NCI-H748 treated with DMSO at 0.1 percent for 48 hours (cell line): ENCODE measurements at regions not wholly inside any gene's neighbourhood (a gene's known extent, or its start where the extent isn't known, plus 50 kb on each side); places are given as distances from the start of the nearest gene placed in this dataset.

Source experiments
- DNase-seq: peaks from one replicate; lab custom pipeline; 2025; lab: John Stamatoyannopoulos, UW

DNA sequence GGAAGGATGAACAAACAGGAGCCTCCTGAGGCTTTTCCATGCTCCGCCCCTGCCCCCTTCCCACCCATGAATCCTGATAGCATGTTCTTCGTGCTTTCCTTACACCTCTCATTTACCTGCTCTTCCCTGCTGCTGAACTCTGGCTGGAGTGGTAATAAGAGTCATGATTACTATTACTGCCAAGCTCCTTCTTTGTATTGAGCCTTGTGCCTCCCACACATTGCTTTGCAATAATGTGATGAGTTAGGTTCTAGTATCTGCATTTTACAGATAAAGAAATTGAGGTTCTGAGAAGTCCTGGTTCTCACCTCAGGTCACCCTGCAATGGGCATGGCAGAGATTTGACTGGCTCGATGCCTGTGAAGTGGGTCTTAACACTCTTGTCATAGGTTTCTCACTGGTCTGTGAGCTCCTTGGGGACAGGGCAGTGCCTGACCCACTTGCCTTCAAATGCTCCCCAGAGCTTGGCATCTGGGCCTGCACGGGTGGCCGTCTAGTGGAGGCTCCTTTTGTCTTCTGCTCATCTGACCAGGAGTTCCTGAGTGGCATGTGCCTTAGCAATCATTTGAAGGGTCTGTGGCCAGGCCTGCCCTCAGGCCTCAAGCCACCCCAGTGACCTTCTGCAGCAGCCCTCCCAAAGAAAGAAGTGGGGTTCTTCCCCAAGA lies 309.2 kb upstream of the ZMIZ1 start:
- DNase-seq, result no peak

DNA sequence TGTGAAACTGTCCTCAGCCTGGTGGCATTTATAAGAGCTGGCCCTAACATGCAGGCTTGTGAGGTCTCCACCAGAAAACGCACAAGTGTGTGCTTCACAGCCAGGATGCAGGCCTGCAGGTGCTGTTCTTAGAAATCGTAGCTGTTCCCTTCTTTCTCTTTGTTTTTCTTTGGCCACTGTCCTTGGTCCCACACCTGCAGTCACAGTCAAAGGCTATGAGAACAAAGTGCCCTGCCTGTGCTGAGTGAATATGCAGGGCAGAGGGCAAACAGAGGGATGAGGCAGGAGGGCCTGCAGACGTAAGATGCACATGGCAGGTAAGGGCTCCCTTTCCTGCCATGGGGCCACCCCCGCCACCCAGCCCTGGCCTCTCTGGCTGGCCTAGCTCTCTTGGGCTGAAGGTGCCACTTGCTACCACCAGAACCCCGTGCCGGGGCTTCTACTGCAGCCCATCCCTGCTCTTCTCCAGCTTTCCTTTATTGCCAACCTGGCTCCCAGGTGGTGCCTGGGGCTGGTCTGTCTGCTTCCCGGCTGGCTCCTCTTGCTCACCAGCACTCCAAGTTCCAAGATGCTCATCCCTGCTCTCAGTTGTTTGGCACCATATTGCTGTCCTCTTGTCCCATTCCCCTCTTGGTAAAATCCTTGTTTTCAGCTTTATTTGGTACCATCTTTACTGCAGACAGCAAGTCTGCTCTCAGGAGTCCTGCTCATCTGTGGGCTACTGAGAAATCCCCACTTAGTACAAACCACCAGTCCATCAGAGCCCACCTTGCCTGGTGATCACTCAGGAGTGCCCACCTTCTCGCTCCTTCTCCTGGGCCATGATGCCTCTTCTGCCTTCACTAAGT lies 308.1 kb upstream of the ZMIZ1 start:
- DNase-seq, result no peak

DNA sequence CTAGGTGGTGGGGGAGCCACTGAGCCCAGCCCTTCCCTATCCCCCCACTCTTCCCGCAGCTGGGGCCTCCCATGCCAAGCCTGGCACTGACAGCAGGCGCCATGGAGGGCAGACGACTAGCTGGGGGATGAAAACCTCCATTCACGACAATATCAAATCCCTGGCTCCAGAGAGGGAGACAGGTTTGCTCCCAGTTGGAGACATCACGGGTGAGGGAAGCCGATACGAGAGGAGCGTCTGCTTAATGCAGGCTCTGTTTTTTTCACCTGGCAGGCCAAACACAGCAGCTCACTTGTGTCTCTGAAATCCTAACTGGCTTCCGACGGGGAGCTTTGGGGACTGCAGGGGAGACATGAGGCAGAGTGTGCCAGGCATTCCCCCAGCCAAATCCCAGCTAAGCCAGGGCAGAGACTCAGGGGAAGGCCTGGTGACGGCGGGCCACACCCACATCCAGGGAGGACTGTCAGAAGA lies 307.4 kb upstream of the ZMIZ1 start:
- no peak for DNase-seq

DNA sequence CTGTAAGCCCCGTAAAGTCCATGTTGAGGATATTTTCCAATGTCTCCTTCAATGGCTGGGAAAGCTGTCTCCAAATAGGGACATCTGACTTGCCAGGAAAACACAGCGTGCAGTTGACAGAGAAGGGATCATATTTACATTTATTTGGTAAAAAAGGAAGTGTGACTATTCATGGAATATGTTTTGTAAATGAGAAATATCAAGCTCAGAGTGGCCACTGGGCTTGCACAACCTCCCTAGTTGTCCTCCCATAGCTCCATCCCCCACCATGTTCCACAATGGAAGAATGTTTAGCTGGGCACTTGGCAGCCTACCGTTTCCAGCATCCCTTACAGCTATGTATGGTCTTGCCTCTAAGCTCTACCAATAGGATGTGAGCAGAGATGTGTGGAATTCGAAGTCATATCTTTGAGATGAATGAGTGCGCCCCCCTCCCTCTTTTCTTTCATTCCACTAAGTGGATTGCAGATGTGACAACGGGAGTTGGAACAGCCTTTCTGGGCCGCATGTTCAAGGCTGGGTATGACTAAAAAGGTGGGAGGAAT lies 306.6 kb upstream of the ZMIZ1 start:
- DNase-seq, result no peak

DNA sequence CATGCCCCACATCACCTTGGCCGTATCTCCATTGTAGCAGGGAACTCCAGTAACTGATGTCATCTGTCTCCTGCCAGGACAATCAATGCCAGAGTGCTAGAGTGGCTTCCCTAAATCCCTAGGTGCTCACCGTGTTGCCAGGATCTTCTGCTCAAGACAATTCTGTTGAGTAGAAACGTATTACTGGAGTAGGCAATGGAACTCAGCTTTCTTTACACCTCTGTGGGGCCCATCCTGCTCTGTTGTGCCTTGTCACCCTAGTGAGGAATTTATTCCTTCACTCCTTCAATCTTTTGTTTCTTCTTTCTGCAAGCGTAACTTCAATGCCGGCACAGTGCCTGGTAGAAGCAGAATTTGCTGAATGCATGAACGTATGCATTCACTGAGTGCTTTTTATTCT lies 305.5 kb upstream of the ZMIZ1 start:
- DNase-seq, result no peak

DNA sequence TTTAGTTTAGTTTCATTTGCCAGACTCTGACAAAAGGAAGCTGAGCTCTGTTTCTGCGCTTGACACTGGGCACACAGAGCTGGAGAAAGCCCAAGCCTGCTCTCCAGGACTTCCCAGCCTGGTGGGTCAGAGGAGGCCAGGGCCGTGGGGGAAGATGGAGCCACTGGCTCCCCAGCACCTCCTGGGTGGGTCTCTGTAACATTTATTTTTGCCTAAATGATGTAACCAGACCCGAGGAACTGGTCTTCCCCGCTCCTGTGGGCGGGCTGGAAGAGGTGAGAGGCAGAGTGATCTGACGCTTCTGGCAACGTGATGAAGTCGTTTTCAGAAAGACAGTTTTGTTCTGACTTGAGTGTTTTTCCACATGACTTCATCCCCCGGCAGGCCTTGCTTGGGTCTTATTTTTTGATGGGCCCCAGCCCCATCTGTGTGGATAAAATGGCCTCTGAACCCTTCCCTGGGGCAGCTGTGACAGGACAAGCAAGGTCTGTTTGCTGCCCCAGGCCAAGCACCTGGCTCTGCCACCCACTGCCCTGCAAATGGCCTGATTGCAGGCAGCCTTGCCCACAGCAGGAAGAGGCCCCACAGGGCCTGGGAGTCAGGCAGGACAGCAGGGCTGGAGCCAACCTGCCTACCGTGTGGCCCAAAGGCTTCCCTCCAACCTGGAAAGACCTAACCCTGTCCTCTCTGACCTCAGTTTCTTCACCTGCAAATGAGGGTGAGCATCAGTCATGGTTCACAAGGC lies 304.9 kb upstream of the ZMIZ1 start:
- no peak for DNase-seq

DNA sequence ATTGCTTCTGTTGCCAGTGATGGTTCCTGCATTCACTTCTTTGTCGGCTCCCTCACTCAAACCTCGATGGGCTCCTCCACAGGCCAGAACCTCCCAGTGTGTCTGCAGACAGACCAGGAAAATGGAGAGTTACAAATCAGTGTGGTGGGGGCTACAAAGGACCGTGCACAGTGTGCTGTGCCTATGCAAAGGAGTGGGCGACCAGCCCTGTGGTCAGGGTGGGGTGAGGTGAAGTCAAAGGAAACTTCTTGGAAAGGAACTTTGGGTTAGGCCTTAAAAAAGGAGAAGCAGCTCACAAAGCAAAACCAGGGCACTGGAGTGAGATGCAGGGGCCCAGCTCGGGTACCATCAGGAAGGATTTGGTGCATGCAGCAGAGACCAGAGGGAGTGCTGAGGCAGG lies 304.3 kb upstream of the ZMIZ1 start:
- DNase-seq, result no peak

DNA sequence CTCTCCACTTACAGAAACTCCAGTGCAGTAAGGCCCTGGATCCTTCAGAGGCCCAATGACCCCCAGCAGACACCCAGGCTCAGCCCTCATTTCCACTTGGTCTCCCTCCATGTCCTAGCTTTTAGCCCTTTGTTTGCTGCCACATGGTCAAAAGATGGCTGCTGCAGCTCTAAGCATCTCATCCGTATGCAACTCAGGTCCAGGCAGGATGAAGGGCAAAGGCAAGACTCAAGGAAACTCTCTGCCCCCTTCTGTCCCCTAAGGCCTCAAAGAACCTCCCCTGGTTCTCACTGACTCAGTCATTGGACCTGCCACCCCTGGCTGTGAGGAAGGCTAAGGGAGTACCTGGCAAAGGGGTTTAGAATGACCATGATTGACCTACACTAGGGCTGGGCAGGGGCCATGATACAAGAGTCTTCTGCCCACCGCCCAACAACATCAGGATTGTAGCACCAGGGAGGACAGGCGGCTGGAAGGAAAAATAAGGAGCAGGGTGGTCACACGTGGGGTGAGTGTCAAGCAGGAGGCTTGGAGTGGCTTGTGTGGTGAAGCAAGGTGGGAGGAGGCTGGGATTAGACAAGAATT lies 303.8 kb upstream of the ZMIZ1 start:
- no peak for DNase-seq

DNA sequence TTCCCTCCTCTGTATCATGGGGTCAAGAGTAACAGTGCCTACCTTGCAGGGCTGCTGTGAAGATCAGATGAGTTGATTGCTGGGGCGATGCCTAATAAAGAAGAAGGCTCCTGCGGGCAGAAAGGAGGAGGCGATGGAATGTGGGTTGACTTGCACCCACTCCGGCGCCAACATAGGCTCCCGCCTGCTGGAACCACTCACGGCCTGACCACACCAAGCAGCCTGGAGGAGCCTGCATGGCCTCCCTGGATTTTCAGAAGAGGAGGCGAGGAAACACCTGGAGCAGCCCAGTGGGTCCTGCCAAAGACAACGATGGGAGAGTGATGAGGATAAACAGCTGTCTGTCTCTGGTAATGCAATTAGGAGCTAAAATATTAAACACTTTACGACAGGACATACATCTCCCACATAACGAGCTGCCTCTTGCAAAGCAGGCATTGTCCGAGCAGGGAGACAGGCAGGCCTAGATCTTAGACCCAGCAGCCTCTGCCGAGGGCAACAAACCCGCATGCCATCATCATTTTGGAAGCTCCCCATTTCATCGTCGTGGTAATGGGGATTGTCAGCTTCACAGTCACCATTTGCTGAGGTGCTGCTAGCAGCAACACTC lies 302.9 kb upstream of the ZMIZ1 start:
- DNase-seq, result no peak

DNA sequence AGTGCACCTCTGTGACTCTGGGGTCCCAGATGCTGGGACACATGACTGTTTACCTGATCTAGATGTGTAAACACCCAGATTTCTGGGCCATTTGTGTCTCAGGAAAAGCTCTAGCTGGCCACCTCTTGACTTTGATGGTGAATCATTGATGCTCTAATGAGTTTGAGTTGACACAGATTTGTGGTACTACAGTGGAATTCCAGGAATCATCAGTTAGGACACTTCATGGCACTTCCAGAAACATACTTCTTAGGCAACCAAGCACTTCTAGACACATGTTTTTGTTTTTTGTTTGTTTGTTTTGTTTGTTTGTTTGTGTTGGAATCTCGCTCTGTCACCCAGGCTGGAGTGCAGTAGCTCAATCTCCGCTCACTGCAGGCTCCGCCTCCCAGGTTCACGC lies 302.2 kb upstream of the ZMIZ1 start:
- DNase-seq, result no peak

DNA sequence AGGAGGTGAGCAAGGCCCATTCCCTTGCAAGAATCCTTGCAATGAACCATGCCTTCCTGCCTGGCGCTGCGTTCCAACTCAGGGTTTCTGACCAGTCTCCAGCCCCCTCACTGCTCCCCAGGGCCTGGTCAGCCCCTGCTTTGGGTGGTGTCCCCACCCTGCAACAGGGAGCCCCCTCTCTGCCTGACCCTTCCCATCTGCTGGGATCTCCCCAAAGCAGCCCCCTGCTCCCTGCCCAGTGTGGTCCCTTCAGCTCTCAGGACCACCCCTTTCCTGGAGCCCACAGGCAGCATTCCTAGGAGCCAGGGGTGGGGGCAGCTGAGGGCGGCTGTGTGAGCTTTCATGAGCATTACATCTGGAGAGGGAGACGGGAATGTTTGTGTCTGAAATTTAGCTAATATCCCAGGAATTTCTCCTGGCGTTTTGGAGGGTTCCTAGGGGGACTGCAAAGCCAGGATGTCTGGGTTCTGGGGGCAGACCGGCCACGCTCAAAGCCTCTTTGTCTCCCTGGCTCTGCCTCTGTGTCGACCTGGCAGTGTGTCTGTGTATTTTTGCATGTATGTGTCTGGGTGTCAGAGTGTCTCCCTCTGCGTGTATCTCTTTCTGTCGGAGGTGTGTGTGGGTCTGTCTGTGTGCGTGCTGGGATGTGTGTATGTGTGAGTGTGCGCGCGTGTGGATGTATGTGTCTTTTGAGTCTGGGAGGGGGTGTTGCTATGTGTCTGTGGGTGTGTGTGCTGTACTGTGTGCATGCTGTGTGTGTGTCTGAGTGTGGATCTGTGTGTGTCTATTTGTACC lies 300.5 kb upstream of the ZMIZ1 start:
- DNase-seq, result no peak

DNA sequence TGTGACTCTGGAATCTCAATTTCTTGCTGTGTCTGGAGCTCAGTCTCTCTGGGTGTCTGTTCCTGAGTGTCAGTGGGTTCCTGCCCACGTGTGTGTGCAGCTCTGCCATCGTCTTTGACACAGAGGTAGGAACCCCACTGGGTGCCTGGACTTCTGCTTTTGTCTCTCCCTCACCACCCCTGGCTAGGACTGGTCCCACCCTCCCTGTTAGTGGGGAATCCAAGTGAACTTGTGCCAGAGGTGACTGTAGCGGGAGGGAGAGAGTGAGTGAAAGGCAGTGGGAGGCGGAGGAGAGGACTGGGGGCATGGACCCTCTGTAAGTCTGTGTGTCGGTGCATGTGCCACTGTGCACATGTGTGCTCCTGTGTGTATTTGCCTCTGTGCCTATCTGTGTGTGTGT lies 299.9 kb upstream of the ZMIZ1 start:
- no peak for DNase-seq

DNA sequence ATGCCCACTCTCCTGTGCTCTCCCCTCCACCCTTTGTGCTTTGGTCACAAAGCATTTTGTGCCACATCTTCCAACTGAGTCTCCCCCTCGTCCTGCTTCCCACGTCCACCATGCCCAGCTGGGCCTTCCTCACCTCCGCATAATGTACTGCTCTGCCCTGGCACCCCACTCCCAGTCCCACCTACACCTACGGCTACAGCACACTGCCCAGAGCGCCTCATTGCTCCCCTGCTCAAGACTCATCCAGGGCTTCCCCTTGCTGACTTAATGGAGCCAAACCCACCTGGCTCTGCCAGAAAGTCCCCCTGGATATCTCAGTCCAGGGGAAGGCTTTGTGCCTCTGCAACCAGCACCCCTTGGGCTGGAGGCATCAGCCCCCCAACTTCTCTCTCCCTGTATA lies 299.2 kb upstream of the ZMIZ1 start:
- DNase-seq, result no peak

DNA sequence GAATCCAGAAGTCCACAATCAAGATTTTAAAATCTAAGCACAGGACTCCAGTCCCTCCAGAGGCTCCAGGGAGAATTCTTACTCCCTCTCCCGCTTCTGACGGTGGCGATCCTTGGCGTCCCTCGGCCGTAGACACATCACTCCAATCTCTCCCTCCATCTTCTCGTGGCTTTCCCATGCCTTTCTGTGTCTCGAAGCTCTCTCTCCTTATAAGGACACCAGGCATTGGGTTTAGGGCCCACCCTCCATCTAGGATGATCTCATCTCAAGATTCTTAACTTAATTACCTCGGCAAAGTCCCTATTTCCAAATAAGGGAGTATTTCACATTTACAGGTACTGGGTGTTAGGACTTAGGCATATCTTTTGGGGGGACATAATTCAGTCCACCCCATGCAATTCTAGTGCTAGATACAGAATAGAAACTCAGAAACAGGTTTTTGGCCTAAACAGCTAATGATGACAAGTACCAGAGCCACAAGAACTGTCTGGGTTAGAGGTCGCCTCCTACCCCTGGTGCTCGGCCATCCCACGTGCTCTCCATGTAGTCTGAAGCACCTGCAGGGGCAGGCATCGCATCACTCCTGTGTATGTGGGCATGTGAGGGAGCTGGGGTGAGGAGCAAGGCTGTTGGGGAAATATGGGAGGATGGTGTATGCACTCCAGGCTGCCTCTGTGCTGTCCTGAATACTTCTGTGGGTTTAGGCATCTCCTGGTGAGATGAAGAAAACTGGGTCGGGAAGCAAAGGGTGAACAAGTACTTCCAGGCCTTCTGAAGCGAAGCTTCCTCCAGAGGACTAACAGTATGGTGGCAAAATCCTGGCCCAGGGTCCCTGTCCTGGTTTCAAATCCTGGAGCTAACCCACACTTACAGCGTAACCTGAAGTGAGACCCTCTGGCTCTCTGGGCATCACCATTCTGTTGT lies 298.3 kb upstream of the ZMIZ1 start:
- no peak for DNase-seq

DNA sequence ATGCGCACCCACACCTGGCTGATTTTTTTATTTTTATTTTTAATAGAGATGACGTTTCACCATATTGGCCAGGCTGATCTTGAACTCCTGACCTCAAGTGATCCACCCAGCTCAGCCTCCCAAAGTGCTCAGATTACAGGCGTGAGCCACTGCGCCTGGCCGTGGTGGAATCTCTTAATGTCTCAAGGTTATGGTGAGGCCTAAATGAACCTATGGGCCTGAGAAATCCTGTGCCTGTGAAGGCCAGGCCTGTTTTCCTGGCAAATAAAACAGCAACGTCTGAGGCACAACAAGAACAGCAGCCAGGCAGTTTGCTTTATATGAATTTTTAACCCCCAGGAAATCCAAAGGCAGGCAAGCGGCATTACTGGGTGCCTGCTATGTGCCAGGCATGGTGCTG lies 297.5 kb upstream of the ZMIZ1 start:
- no peak for DNase-seq

DNA sequence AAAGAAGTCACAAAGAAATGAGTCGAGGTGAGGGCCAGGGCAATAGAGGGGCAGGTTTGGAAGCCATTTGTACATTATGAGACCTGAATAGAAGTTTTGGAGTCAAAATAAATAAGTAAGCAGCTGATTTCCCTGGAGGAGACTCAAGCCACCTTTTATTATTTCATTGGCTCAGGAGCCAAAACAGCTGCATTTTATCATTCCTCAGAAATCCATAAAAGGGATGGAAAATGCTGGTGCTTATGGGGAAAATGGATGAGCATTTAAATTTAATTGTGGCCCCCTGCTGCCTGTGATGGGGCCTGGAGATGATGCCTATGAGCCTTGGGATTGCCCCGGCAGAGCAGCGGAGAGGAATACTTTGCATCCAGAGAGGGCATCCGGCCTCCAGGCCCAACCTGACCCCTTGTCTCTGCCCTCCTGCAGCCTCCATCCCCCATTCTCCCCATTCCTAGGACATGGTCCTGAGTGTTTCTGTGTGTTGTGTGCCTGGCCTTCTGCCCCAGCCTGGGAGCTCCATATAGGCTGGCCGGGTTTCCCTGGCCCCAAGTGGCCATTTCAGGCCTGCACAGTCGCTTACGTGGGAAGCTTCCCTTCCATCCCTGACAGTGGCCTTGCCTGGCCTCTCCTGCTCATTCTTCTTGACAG lies 296.8 kb upstream of the ZMIZ1 start:
- DNase-seq, result no peak

DNA sequence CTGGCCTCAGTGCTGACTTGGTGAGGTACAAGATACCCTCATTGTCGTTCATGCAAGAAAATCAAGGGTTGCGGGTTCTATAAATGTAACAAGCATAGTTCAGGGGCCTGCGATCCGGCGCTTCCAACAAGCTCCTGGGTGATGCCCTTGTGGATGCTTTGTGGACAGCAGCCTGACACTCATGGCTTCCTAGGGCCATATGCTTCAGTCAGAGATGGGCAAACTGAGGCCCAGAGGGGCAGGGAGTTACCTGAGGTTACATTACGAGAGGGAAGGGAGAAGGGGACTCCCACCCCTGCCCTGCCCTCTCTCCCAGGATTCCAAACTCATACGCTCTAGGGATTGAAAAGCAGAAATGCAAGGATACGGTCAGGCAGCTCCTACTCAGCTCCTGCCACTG lies 296.3 kb upstream of the ZMIZ1 start:
- DNase-seq, result no peak

DNA sequence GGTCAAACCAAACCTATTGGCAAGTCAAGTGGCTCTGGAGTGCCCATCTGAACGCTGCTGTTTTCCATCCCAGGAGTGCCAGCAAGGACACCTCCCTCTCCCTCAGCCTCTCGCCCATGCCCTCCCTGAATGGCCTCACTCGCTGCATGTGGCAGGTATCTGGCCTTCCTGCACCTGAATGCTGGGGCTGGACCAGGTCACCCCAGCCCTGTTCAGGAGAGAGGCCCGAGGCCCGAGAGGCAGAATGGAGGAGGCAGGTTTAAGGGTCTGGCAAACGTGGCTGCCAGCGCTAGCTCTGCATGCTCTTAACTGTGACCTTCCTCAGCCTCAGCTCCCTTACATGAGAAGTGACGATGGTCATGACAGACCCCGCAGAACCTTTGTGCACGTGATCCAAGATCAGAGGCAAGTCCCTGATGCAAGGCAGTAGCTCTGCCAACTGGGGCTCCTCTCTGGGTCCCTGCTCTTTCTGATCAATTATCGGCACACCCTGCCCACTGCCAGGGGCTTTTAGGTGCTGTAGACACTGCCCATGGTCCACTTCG lies 295.7 kb upstream of the ZMIZ1 start:
- no peak for DNase-seq

DNA sequence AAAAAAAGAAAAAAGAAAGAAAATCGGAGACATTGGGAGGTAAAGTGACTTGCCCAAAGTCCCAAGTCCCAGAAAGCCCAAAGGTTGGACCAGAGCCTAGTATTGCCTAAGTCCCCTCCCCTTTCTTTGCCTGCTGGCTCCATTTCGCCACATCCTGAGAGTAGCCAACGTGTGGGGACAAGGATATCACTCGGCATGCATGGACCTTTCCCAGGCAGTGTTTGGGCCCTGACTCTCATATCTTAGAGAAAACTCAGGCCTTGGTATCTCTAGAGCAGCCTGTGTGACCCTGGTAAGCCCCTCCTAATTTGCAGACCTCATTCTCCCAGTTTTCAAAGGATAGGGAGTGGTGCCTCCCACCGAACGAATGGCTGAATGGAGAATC lies 294.2 kb upstream of the ZMIZ1 start:
- no peak for DNase-seq
